ENCODE measurements at regions not wholly inside any gene's neighbourhood (a gene's known extent, or its start where the extent isn't known, plus 50 kb on each side); places are given as distances from the start of the nearest gene placed in this dataset.

- CTCF ChIA-PET = no interaction called here
- ATAC-seq (ENCODE audit: low read depth) (no peak), DNase-seq (no peak)
- Mint-ChIP-seq H3K4me1 (no peaks in the 10 kb centered on the region), H3K36me3 (ENCODE audit: low read depth) (no peaks in the 10 kb centered on the region), H3K27me3 (no peaks in the 10 kb centered on the region), H3K27ac (no peak overlapping the region), H3K4me3 (no peak overlapping the region), H3K9me3 (peaks cover 22% of the 10 kb centered on the region)
- TF ChIP-seq, protein P1, sequence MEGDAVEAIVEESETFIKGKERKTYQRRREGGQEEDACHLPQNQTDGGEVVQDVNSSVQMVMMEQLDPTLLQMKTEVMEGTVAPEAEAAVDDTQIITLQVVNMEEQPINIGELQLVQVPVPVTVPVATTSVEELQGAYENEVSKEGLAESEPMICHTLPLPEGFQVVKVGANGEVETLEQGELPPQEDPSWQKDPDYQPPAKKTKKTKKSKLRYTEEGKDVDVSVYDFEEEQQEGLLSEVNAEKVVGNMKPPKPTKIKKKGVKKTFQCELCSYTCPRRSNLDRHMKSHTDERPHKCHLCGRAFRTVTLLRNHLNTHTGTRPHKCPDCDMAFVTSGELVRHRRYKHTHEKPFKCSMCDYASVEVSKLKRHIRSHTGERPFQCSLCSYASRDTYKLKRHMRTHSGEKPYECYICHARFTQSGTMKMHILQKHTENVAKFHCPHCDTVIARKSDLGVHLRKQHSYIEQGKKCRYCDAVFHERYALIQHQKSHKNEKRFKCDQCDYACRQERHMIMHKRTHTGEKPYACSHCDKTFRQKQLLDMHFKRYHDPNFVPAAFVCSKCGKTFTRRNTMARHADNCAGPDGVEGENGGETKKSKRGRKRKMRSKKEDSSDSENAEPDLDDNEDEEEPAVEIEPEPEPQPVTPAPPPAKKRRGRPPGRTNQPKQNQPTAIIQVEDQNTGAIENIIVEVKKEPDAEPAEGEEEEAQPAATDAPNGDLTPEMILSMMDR (IDR thresholded peaks at IDR 0.05) = no peak
- intact Hi-C loops (cut with micrococcal nuclease) = no loop called here
- POLR2A ChIA-PET = no interaction called here
Observed at GRCh38 chr16:61596655-61597054, 439.6 kb downstream of the CDH8 start.

DNA sequence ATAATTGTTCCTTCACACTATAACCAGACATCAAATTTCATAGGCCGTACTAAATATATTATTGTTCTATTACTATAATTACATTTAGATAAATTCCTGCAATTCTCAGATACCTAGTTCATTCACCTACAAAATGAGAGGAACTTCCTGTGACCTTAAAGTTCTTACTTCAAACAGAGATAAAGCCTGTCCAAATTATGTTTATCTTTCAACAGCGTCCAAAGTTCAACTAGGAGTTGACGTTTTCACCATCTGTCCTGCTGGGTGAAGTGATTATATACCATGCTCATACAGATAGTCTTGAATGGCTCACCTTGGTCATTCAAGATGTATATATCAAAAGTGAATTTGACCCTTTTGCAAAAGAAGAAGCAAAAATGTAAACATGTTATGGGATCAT lies 440.6 kb downstream of the CDH8 start:
- H3K36me3 Mint-ChIP-seq (ENCODE audit: low read depth) = no peaks in the 10 kb centered on the region
- peaks cover 22% of the 10 kb centered on the region for H3K9me3 Mint-ChIP-seq
- ChIA-PET POLR2A (no interaction called here), CTCF (no interaction called here)
- H3K4me3 Mint-ChIP-seq = no peak overlapping the region
- ATAC-seq (ENCODE audit: low read depth) = no peak
- no peaks in the 10 kb centered on the region for H3K4me1 Mint-ChIP-seq
- H3K27me3 Mint-ChIP-seq = no peaks in the 10 kb centered on the region
- no peak overlapping the region for H3K27ac Mint-ChIP-seq
- TF ChIP-seq, protein P1 (IDR thresholded peaks at IDR 0.05) = no peak
- intact Hi-C loops (cut with micrococcal nuclease) = no loop called here
- no peak for DNase-seq

DNA sequence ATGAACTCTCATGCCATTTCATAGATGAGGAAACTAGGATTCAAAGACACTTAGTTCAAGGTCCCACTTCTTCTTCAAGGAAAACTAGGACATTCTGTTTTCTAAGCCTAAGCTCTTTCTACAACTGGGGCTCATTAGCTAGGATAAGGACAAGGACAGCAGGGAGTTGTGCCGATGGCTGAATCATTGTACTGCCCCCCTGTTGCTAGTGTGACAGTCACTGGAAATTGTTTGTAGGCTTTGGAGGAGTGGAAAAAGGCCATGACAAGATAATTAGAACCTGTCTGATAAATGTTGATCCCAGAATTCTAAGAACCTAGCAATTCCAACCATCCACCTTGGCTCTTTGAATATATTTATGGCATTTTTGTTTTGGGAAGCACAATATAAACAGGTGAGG lies 445.7 kb downstream of the CDH8 start:
- intact Hi-C loops (cut with micrococcal nuclease) = no loop called here

GRCh38 chr16:61587526-61587925 lies 448.7 kb downstream of the CDH8 start:
- DNase-seq (no peak), ATAC-seq (ENCODE audit: low read depth) (no peak)
- Mint-ChIP-seq H3K4me1 (no peaks in the 10 kb centered on the region), H3K4me3 (no peak overlapping the region), H3K27ac (no peak overlapping the region), H3K27me3 (no peaks in the 10 kb centered on the region), H3K36me3 (ENCODE audit: low read depth) (no peaks in the 10 kb centered on the region), H3K9me3 (peaks cover 2% of the 10 kb centered on the region)
- ChIA-PET CTCF (no interaction called here), POLR2A (no interaction called here)
- intact Hi-C loops (cut with micrococcal nuclease) = no loop called here
- TF ChIP-seq, protein P1 (IDR thresholded peaks at IDR 0.05) = no peak

More for the DNA sequence above, 445.7 kb downstream of the CDH8 start:
- ATAC-seq (ENCODE audit: low read depth) = no peak
- no peaks in the 10 kb centered on the region for H3K4me1 Mint-ChIP-seq
- no peaks in the 10 kb centered on the region for H3K27me3 Mint-ChIP-seq
- DNase-seq = no peak
- POLR2A ChIA-PET = no interaction called here
- CTCF ChIA-PET = no interaction called here
- H3K4me3 Mint-ChIP-seq = no peak overlapping the region
- H3K27ac Mint-ChIP-seq = no peak overlapping the region
- TF ChIP-seq, protein P1 (IDR thresholded peaks at IDR 0.05) = no peak
- peaks cover 12% of the 10 kb centered on the region for H3K9me3 Mint-ChIP-seq
- H3K36me3 Mint-ChIP-seq (ENCODE audit: low read depth) = no peaks in the 10 kb centered on the region

GRCh38 chr16:61581417-61582046 lies 454.7 kb downstream of the CDH8 start:
- Mint-ChIP-seq H3K27me3 (no peaks in the 10 kb centered on the region), H3K9me3 (peaks cover 4% of the 10 kb centered on the region), H3K4me1 (no peaks in the 10 kb centered on the region), H3K36me3 (ENCODE audit: low read depth) (no peaks in the 10 kb centered on the region), H3K4me3 (no peak overlapping the region), H3K27ac (no peak overlapping the region)
- TF ChIP-seq, protein P1 (IDR thresholded peaks at IDR 0.05) = no peak
- ChIA-PET POLR2A (no interaction called here), CTCF (no interaction called here)
- ATAC-seq (ENCODE audit: low read depth) = no peak
- DNase-seq = no peak
- intact Hi-C loops (cut with micrococcal nuclease) = no loop called here
